Suprapubic skin (tissue), 3 donors: ENCODE measurements at regions not wholly inside any gene's neighbourhood (a gene's known extent, or its start where the extent isn't known, plus 50 kb on each side); places are given as distances from the start of the nearest gene placed in this dataset.

Experiments used
- POLR2A ChIP-seq, 2 donors: fragments of 450-650 bp; IDR thresholded peaks; one replicate each; pipeline ENCODE4 v1.6.1; 2017; ENCODE audit warnings: antibody characterized with exemption in 2 of 2, mild to moderate bottlenecking in 2 of 2, moderate library complexity in 2 of 2
- TF ChIP-seq, protein P1 (sequence below), 2 donors: fragments of 200-600 bp in 1 of 2; fragments of 450-650 bp in 1 of 2; sonication (generic) in 1 of 2; IDR thresholded peaks; one replicate each; pipeline ENCODE4 v1.5.1; 2016 to 2019; ENCODE audit warnings: antibody characterized with exemption in 2 of 2, mild to moderate bottlenecking in 1 of 2, moderate library complexity in 1 of 2

DNA sequence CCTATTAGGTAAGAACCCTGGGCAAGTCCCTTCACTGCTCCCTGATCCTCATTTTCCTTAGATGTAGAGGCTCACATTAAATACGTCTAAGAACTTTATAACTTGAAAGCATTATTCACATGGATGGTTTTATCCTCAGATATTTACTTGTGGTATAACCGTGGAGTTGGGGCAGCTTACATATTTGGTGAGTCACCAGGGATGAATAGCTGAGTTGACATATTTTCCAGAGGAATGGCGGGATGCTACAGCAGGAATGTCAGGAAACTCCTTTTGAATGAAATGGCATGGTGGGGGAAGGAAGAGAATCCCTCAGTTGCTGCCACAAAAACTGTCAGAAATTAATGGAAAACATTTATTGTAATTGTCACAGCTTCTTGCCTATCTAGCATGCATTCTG is 165.3 kb upstream of the RPS6KA3 start:
- no peak for TF ChIP-seq POLR2A (IDR thresholded peaks at IDR 0.05)
- TF ChIP-seq, protein P1, sequence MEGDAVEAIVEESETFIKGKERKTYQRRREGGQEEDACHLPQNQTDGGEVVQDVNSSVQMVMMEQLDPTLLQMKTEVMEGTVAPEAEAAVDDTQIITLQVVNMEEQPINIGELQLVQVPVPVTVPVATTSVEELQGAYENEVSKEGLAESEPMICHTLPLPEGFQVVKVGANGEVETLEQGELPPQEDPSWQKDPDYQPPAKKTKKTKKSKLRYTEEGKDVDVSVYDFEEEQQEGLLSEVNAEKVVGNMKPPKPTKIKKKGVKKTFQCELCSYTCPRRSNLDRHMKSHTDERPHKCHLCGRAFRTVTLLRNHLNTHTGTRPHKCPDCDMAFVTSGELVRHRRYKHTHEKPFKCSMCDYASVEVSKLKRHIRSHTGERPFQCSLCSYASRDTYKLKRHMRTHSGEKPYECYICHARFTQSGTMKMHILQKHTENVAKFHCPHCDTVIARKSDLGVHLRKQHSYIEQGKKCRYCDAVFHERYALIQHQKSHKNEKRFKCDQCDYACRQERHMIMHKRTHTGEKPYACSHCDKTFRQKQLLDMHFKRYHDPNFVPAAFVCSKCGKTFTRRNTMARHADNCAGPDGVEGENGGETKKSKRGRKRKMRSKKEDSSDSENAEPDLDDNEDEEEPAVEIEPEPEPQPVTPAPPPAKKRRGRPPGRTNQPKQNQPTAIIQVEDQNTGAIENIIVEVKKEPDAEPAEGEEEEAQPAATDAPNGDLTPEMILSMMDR (IDR thresholded peaks at IDR 0.05): no peak
